Osteoblast (primary cell): ENCODE measurements at regions not wholly inside any gene's neighbourhood (a gene's known extent, or its start where the extent isn't known, plus 50 kb on each side); places are given as distances from the start of the nearest gene placed in this dataset.

Experiments
- DNase-seq: peaks from one replicate; pipeline ENCODE4 v3.0.0; 2011; ENCODE audit warnings: low spot score, mixed read lengths; ENCODE audit not compliant: insufficient read length; ENCODE audit errors: missing footprints
- H2AFZ ChIP-seq: 2 replicates; pipeline ENCODE4 v1.6.0; 2011; ENCODE audit warnings: mild to moderate bottlenecking, low read length
- H3K27ac ChIP-seq: 2 replicates; pipeline ENCODE4 v1.5.1; 2011; ENCODE audit warnings: mild to moderate bottlenecking, low read depth, low read length, moderate library complexity
- H3K27me3 ChIP-seq: 2 replicates; pipeline ENCODE4 v1.6.0; 2012; ENCODE audit warnings: mild to moderate bottlenecking, control low read depth, inconsistent platforms, low read length, moderate library complexity; ENCODE audit not compliant: insufficient read depth
- H3K36me3 ChIP-seq: 2 replicates; pipeline ENCODE4 v1.5.1; 2011; ENCODE audit warnings: mild to moderate bottlenecking, low read length, control low read depth, moderate library complexity; ENCODE audit not compliant: insufficient read depth
- H3K4me1 ChIP-seq: 2 replicates; pipeline ENCODE4 v1.5.1; 2011; ENCODE audit warnings: mild to moderate bottlenecking, low read length, control low read depth, moderate library complexity; ENCODE audit not compliant: insufficient read depth
- H3K4me2 ChIP-seq: 2 replicates; pipeline ENCODE4 v1.6.0; 2011; ENCODE audit warnings: mild to moderate bottlenecking, low read length; ENCODE audit not compliant: insufficient read depth
- H3K4me3 ChIP-seq: fragments of 200-600 bp; sonication (generic); 3 replicates; pipeline ENCODE4 v1.5.1; 2012; ENCODE audit warnings: mild to moderate bottlenecking, low read length, inconsistent platforms; ENCODE audit not compliant: insufficient read depth
- H3K79me2 ChIP-seq: 2 replicates; pipeline ENCODE4 v1.6.0; 2012; ENCODE audit warnings: mild to moderate bottlenecking, low read length, control low read depth, inconsistent platforms; ENCODE audit not compliant: insufficient read depth
- H3K9me3 ChIP-seq: 2 replicates; pipeline ENCODE4 v1.5.1; 2011; ENCODE audit warnings: low read depth, low read length, control low read depth
- H4K20me1 ChIP-seq: 2 replicates; pipeline ENCODE4 v1.6.0; 2012; ENCODE audit warnings: mild to moderate bottlenecking, low read length, control low read depth; ENCODE audit not compliant: insufficient read depth
- CTCF ChIP-seq: IDR thresholded peaks from 2 replicates; pipeline ENCODE4 v1.5.1; 2011; ENCODE audit warnings: mild to moderate bottlenecking, low read depth, low read length, moderate library complexity; ENCODE audit errors: extremely low read depth

- H3K27ac ChIP-seq, result no peak overlapping the region
- peak; percentile 58 for DNase-seq
- H3K9me3 ChIP-seq, result peaks cover 2% of the 10 kb centered on the region
- no peaks in the 10 kb centered on the region for H4K20me1 ChIP-seq
- no peak for TF ChIP-seq CTCF
- H3K4me1 ChIP-seq, result no peaks in the 10 kb centered on the region
- no peaks in the 10 kb centered on the region for H3K27me3 ChIP-seq
- no peak overlapping the region for H2AFZ ChIP-seq
- H3K36me3 ChIP-seq, result no peaks in the 10 kb centered on the region
- H3K4me2 ChIP-seq, result no peak overlapping the region
- H3K79me2 ChIP-seq, result no peaks in the 10 kb centered on the region
- no peak overlapping the region for H3K4me3 ChIP-seq
Observed at GRCh38 chr9:135002802-135003201, 84.7 kb upstream of the OLFM1 start.

GRCh38 chr9:135004772-135005171 lies 82.7 kb upstream of the OLFM1 start:
- Histone ChIP-seq H3K36me3 (no peaks in the 10 kb centered on the region), H3K79me2 (no peaks in the 10 kb centered on the region), H2AFZ (no peak overlapping the region), H3K4me2 (no peak overlapping the region), H3K4me1 (no peaks in the 10 kb centered on the region), H3K27ac (no peak overlapping the region), H3K9me3 (peaks cover 2% of the 10 kb centered on the region), H3K4me3 (no peak overlapping the region), H4K20me1 (no peaks in the 10 kb centered on the region), H3K27me3 (no peaks in the 10 kb centered on the region)
- no peak for DNase-seq
- no peak for TF ChIP-seq CTCF

GRCh38 chr9:135006911-135007570 lies 80.4 kb upstream of the OLFM1 start:
- Histone ChIP-seq H3K27ac (no peak overlapping the region), H3K36me3 (no peaks in the 10 kb centered on the region), H3K4me2 (no peak overlapping the region), H3K27me3 (no peaks in the 10 kb centered on the region), H3K4me1 (no peaks in the 10 kb centered on the region), H3K9me3 (peaks cover 2% of the 10 kb centered on the region), H3K4me3 (no peak overlapping the region), H4K20me1 (no peaks in the 10 kb centered on the region), H2AFZ (no peak overlapping the region), H3K79me2 (no peaks in the 10 kb centered on the region)
- DNase-seq, result peak; percentile 57
- TF ChIP-seq CTCF, result no peak

GRCh38 chr9:135007601-135008000 lies 79.9 kb upstream of the OLFM1 start:
- H3K27me3 ChIP-seq, result no peaks in the 10 kb centered on the region
- H4K20me1 ChIP-seq, result no peaks in the 10 kb centered on the region
- no peak overlapping the region for H3K4me2 ChIP-seq
- H3K36me3 ChIP-seq, result no peaks in the 10 kb centered on the region
- H3K9me3 ChIP-seq, result no peaks in the 10 kb centered on the region
- H3K4me3 ChIP-seq, result no peak overlapping the region
- H2AFZ ChIP-seq, result no peak overlapping the region
- H3K27ac ChIP-seq, result no peak overlapping the region
- no peaks in the 10 kb centered on the region for H3K4me1 ChIP-seq
- no peak for TF ChIP-seq CTCF
- peak; percentile 23 for DNase-seq
- no peaks in the 10 kb centered on the region for H3K79me2 ChIP-seq
